GM12878 (cell line): ENCODE measurements at regions not wholly inside any gene's neighbourhood (a gene's known extent, or its start where the extent isn't known, plus 50 kb on each side); places are given as distances from the start of the nearest gene placed in this dataset.

ENCODE experiments used
- ATAC-seq: fragments of 200-7000 bp; cut with Tn5 transposase; 3 replicates; pipeline ENCODE4 v1.9.1; 2020; ENCODE audit warnings: mild to moderate bottlenecking, moderate library complexity
- BruUV-seq: library from RNA; stranded (reverse); fragments of 400-500 nt; replicated peaks from 2 replicates; lab custom pipeline; 2021; lab: Mats Ljungman, UMichigan
- CTCF ChIA-PET: fragments of 300-600 bp; sonication (Branson Sonifier 250); formaldehyde crosslinking; extraction: SDS; loops from one replicate; lab custom pipeline; 2021; ENCODE audit warnings: inconsistent platforms; lab: Yijun Ruan, JAX
- POLR2A ChIA-PET: fragments of 350-600 bp; formaldehyde crosslinking; extraction: SDS; loops from one replicate; lab custom pipeline; 2021; ENCODE audit warnings: inconsistent platforms; lab: Charles Lee
- RAD21 ChIA-PET: fragments of 300-600 bp; sonication (Branson Sonifier 250); formaldehyde crosslinking; loops from one replicate; lab custom pipeline; 2023; ENCODE audit warnings: antibody characterized with exemption; ENCODE audit not compliant: unreplicated experiment; lab: Charles Lee
- SMC1A ChIA-PET: fragments of 300-600 bp; sonication (Branson Sonifier 250); formaldehyde crosslinking; loops from one replicate; lab custom pipeline; 2023; ENCODE audit not compliant: unreplicated experiment, uncharacterized antibody; lab: Charles Lee
- DNase-seq: peaks from one replicate; pipeline ENCODE4 v3.0.0-alpha.2; 2011; ENCODE audit warnings: low read depth, low spot score
- FAIRE-seq: peaks from 3 replicates; lab custom pipeline; 2011; peaks lifted over from hg19 to GRCh38; lab: Jason Lieb, UNC
- H2AFZ ChIP-seq: 2 replicates; pipeline ENCODE4 v1.6.0; 2011; ENCODE audit warnings: low read depth, low read length, control low read depth; ENCODE audit not compliant: control insufficient read depth
- H3K27ac ChIP-seq: 2 replicates; pipeline ENCODE4 v1.5.1; 2011; ENCODE audit warnings: control low read depth; ENCODE audit not compliant: control insufficient read depth, insufficient read depth
- H3K27me3 ChIP-seq, 2 experiments: replicated peaks in 1 of 2; 2 replicates each; pipeline versions ENCODE4 v1.6.0 to v1.6.1; 2011; ENCODE audit warnings: low read length in 1 of 2; ENCODE audit not compliant: control insufficient read depth in 2 of 2, insufficient read depth in 2 of 2
- H3K36me3 ChIP-seq, 2 experiments: 2 replicates each; pipeline ENCODE4 v1.5.1; 2011; ENCODE audit warnings: low read length in 1 of 2; ENCODE audit not compliant: control insufficient read depth in 2 of 2, insufficient read depth in 2 of 2
- H3K4me1 ChIP-seq: 2 replicates; pipeline ENCODE4 v1.6.1; 2011; ENCODE audit warnings: mild to moderate bottlenecking, low read length, moderate library complexity, mixed read lengths; ENCODE audit not compliant: control insufficient read depth, insufficient read depth
- H3K4me2 ChIP-seq: 2 replicates; pipeline ENCODE4 v1.6.0; 2011; ENCODE audit warnings: control low read depth; ENCODE audit not compliant: control insufficient read depth, insufficient read depth
- H3K4me3 ChIP-seq: fragments of 200-600 bp; sonication (generic); 2 replicates; pipeline ENCODE4 v1.5.1; 2016
- H3K79me2 ChIP-seq: 2 replicates; pipeline ENCODE4 v1.6.0; 2011; ENCODE audit warnings: low read length; ENCODE audit not compliant: control insufficient read depth, insufficient read depth
- H3K9ac ChIP-seq: 2 replicates; pipeline ENCODE4 v1.8.0; 2011; ENCODE audit warnings: low read length, control low read depth, mixed read lengths; ENCODE audit not compliant: control insufficient read depth, insufficient read depth
- H3K9me3 ChIP-seq: replicated peaks from 3 replicates; pipeline ENCODE4 v1.5.1; 2011; ENCODE audit warnings: mild to moderate bottlenecking, low read length; ENCODE audit not compliant: control insufficient read depth, insufficient read depth
- H4K20me1 ChIP-seq: 2 replicates; pipeline ENCODE4 v1.6.0; 2011; ENCODE audit not compliant: control insufficient read depth, insufficient read depth
- CREM ChIP-seq: IDR thresholded peaks from 2 replicates; pipeline ENCODE4 v1.6.1; 2014; ENCODE audit warnings: antibody characterized with exemption, low read depth
- GABPA ChIP-seq: IDR thresholded peaks from 2 replicates; pipeline ENCODE4 v1.6.1; 2014; ENCODE audit warnings: antibody characterized with exemption, low read depth, mild to moderate bottlenecking, inconsistent platforms
- HDAC2 ChIP-seq: fragments of 200-600 bp; sonication (generic); IDR thresholded peaks from 2 replicates; pipeline ENCODE4 v1.6.1; 2017
- HDAC6 ChIP-seq: fragments of 200-600 bp; sonication (generic); IDR thresholded peaks from one replicate; pipeline ENCODE4 v1.8.0; 2017; ENCODE audit warnings: antibody characterized with exemption; ENCODE audit not compliant: unreplicated experiment
- IRF5 ChIP-seq: fragments of 450-650 bp; IDR thresholded peaks from 2 replicates; pipeline ENCODE4 v1.6.1; 2017; ENCODE audit warnings: borderline replicate concordance
- JUND ChIP-seq: IDR thresholded peaks from 2 replicates; pipeline ENCODE4 v1.6.1; 2012; ENCODE audit warnings: low read depth, mild to moderate bottlenecking, low read length, improper control_type of control experiment, moderate library complexity
- MTA2 ChIP-seq: fragments of 450-650 bp; IDR thresholded peaks from 2 replicates; pipeline ENCODE4 v1.6.1; 2016; ENCODE audit warnings: low read depth, mild to moderate bottlenecking, moderate library complexity
- POLR2AphosphoS5 ChIP-seq: IDR thresholded peaks from 2 replicates; pipeline ENCODE4 v1.6.1; 2011; ENCODE audit warnings: mild to moderate bottlenecking, low read length, inconsistent platforms
- WRNIP1 ChIP-seq: IDR thresholded peaks from 2 replicates; pipeline ENCODE4 v1.6.1; 2011; ENCODE audit warnings: low read depth, low read length, improper control_type of control experiment, borderline replicate concordance
- WGBS: methylation state at CpG from one replicate; pipeline ENCODE4 v1.1.6; 2016; ENCODE audit warnings: low lambda C conversion rate; ENCODE audit not compliant: insufficient replicate concordance, insufficient coverage; ENCODE audit errors: missing lambda C conversion rate; 5-methylcytosine and 5-hydroxymethylcytosine counted together
- in situ Hi-C: fragments of 300-500 bp; cut with MboI; formaldehyde crosslinking; loops from 9 replicates; pipeline ENCODE4 v1.14.3; 2018; ENCODE audit warnings: mixed read lengths
- intact Hi-C: fragments of 100-400 bp; cut with micrococcal nuclease; formaldehyde crosslinking; loops from one replicate; pipeline ENCODE4 v1.14.2; 2022; ENCODE audit not compliant: unreplicated experiment

DNA sequence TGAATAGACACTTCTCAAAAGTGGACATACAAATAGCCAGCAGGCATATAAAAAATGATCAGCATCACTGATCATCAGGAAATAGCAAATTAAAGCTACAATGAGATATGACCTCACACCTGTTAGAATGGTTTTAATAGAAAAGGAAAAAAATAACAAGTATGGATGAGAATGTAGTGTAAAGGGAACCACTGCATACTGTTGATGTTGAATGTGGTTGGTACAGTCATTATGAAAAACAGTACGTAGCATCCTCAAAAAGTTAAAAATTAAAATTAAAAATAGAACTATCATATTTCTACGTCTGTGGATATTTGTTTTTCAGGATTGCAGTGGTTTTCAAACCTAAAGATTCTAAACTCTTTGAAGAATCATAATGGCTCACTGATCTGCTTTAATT, 215.1 kb upstream of the NREP start (continued):
- TF ChIP-seq HDAC6 (no peak), POLR2AphosphoS5 (no peak)

GRCh38 chr5:111968459-111968858, 211.5 kb upstream of the NREP start:
- in situ Hi-C loops, result no loop called here
- intact Hi-C loops, result no loop called here
- no peaks in the 10 kb centered on the region for H3K27me3 ChIP-seq
- no peak overlapping the region for H2AFZ ChIP-seq
- H4K20me1 ChIP-seq, result no peaks in the 10 kb centered on the region
- TF ChIP-seq IRF5, result no peak
- no peak for TF ChIP-seq GABPA
- TF ChIP-seq JUND, result no peak
- no peak for TF ChIP-seq CREM
- no peak for TF ChIP-seq HDAC6
- no peak for TF ChIP-seq MTA2
- no peak for TF ChIP-seq WRNIP1
- no peak for TF ChIP-seq HDAC2
- H3K4me1 ChIP-seq, result no peaks in the 10 kb centered on the region
- H3K27ac ChIP-seq, result no peak overlapping the region
- H3K4me2 ChIP-seq, result no peak overlapping the region
- H3K9me3 ChIP-seq, result no peaks in the 10 kb centered on the region
- POLR2A ChIA-PET, result interaction anchor here (1.1 kb wide), 1 partner anchor 150 kb away, joined by 3 read pairs; no protein-coding TSS in a partner anchor
- no peaks in the 10 kb centered on the region for H3K79me2 ChIP-seq
- H3K9ac ChIP-seq, result no peak overlapping the region
- ATAC-seq, result no peak
- no peak for FAIRE-seq
- SMC1A ChIA-PET, result interaction anchor here (0.6 to 1.5 kb wide), 4 partner anchors 12 to 437 kb away, joined by 3 to 4 read pairs (median 3); no protein-coding TSS in a partner anchor
- RAD21 ChIA-PET, result no interaction called here
- H3K4me3 ChIP-seq, result no peak overlapping the region
- BruUV-seq, result no TSS peak
- DNase-seq, result no peak
- 0% methylated on average over 1 of the region's 1 CpG for WGBS
- CTCF ChIA-PET, result no interaction called here
- H3K36me3 ChIP-seq, result no peaks in the 10 kb centered on the region
